Suprapubic skin (tissue), 4 donors: ENCODE measurements at regions not wholly inside any gene's neighbourhood (a gene's known extent, or its start where the extent isn't known, plus 50 kb on each side); places are given as distances from the start of the nearest gene placed in this dataset.

Experiments used
- POLR2A ChIP-seq, 2 donors: fragments of 450-650 bp; IDR thresholded peaks; one replicate each; pipeline ENCODE4 v1.6.1; 2017; ENCODE audit warnings: antibody characterized with exemption in 2 of 2, mild to moderate bottlenecking in 2 of 2, moderate library complexity in 2 of 2
- POLR2AphosphoS5 ChIP-seq, 3 donors: sonication (generic); formaldehyde crosslinking; IDR thresholded peaks; one replicate each; pipeline ENCODE4 v1.6.1; 2017; ENCODE audit warnings: antibody characterized with exemption in 3 of 3
- TF ChIP-seq, protein P1 (sequence below), 2 donors: fragments of 200-600 bp in 1 of 2; fragments of 450-650 bp in 1 of 2; sonication (generic) in 1 of 2; IDR thresholded peaks; one replicate each; pipeline ENCODE4 v1.5.1; 2016 to 2019; ENCODE audit warnings: antibody characterized with exemption in 2 of 2, mild to moderate bottlenecking in 1 of 2, moderate library complexity in 1 of 2

- TF ChIP-seq, protein P1, sequence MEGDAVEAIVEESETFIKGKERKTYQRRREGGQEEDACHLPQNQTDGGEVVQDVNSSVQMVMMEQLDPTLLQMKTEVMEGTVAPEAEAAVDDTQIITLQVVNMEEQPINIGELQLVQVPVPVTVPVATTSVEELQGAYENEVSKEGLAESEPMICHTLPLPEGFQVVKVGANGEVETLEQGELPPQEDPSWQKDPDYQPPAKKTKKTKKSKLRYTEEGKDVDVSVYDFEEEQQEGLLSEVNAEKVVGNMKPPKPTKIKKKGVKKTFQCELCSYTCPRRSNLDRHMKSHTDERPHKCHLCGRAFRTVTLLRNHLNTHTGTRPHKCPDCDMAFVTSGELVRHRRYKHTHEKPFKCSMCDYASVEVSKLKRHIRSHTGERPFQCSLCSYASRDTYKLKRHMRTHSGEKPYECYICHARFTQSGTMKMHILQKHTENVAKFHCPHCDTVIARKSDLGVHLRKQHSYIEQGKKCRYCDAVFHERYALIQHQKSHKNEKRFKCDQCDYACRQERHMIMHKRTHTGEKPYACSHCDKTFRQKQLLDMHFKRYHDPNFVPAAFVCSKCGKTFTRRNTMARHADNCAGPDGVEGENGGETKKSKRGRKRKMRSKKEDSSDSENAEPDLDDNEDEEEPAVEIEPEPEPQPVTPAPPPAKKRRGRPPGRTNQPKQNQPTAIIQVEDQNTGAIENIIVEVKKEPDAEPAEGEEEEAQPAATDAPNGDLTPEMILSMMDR (IDR thresholded peaks at IDR 0.05) = no peak
- no peak for TF ChIP-seq POLR2AphosphoS5 (IDR thresholded peaks at IDR 0.05)
- no peak for TF ChIP-seq POLR2A (IDR thresholded peaks at IDR 0.05)
Observed at GRCh38 chr7:136245327-136246004, 268.3 kb upstream of the MTPN start.
